ENCODE measurements at regions not wholly inside any gene's neighbourhood (a gene's known extent, or its start where the extent isn't known, plus 50 kb on each side); places are given as distances from the start of the nearest gene placed in this dataset.

- DNase-seq (ENCODE audit: unreplicated experiment): no peak
- ChIA-PET POLR2A (interaction anchor here (1.4 kb wide), 1 partner anchor 11 kb away, joined by 5 read pairs; no protein-coding TSS in a partner anchor), CTCF (no interaction called here)
- Mint-ChIP-seq H3K27me3 (ENCODE audit: insufficient read depth, unreplicated experiment) (no peaks in the 10 kb centered on the region), H3K4me3 (ENCODE audit: unreplicated experiment) (no peak overlapping the region), H3K4me1 (ENCODE audit: insufficient read depth, unreplicated experiment) (no peaks in the 10 kb centered on the region), H3K36me3 (ENCODE audit: insufficient read depth, unreplicated experiment) (no peaks in the 10 kb centered on the region), H3K9me3 (ENCODE audit: unreplicated experiment) (peaks cover 7% of the 10 kb centered on the region), H3K27ac (ENCODE audit: low read depth, unreplicated experiment) (no peak overlapping the region)
- no peak for TF ChIP-seq CTCF (IDR thresholded peaks at IDR 0.05; ENCODE audit: unreplicated experiment)
- intact Hi-C loops (cut with micrococcal nuclease): no loop called here
- no TSS peak for BruUV-seq (replicated peaks)
Observed at GRCh38 chr6:164086076-164086887, 671.8 kb downstream of the QKI start.

GRCh38 chr6:164085091-164086075 lies 670.9 kb downstream of the QKI start:
- Mint-ChIP-seq H3K27me3 (ENCODE audit: insufficient read depth, unreplicated experiment) (no peaks in the 10 kb centered on the region), H3K27ac (ENCODE audit: low read depth, unreplicated experiment) (no peak overlapping the region), H3K36me3 (ENCODE audit: insufficient read depth, unreplicated experiment) (no peaks in the 10 kb centered on the region), H3K9me3 (ENCODE audit: unreplicated experiment) (peaks cover 7% of the 10 kb centered on the region), H3K4me3 (ENCODE audit: unreplicated experiment) (no peak overlapping the region), H3K4me1 (ENCODE audit: insufficient read depth, unreplicated experiment) (no peaks in the 10 kb centered on the region)
- no peak for DNase-seq (ENCODE audit: unreplicated experiment)
- BruUV-seq (replicated peaks): no TSS peak
- TF ChIP-seq CTCF (IDR thresholded peaks at IDR 0.05; ENCODE audit: unreplicated experiment): no peak
- CTCF ChIA-PET: interaction anchor here (0.7 kb wide), 1 partner anchor 25 kb away, joined by 3 read pairs; no protein-coding TSS in a partner anchor
- POLR2A ChIA-PET: no interaction called here
- intact Hi-C loops (cut with micrococcal nuclease): no loop called here

- POLR2A ChIA-PET: no interaction called here
- CTCF ChIA-PET: interaction anchor here (0.6 kb wide), 1 partner anchor 1153 kb away, joined by 3 read pairs; no protein-coding TSS in a partner anchor
- intact Hi-C loops (cut with micrococcal nuclease): no loop called here
- no peaks in the 10 kb centered on the region for H3K36me3 Mint-ChIP-seq (ENCODE audit: insufficient read depth, unreplicated experiment)
- H3K9me3 Mint-ChIP-seq (ENCODE audit: unreplicated experiment): peaks cover 7% of the 10 kb centered on the region
- no peaks in the 10 kb centered on the region for H3K27me3 Mint-ChIP-seq (ENCODE audit: insufficient read depth, unreplicated experiment)
- no peak for DNase-seq (ENCODE audit: unreplicated experiment)
- H3K27ac Mint-ChIP-seq (ENCODE audit: low read depth, unreplicated experiment): no peak overlapping the region
- no peak overlapping the region for H3K4me3 Mint-ChIP-seq (ENCODE audit: unreplicated experiment)
- BruUV-seq (replicated peaks): no TSS peak
- TF ChIP-seq CTCF (IDR thresholded peaks at IDR 0.05; ENCODE audit: unreplicated experiment): no peak
- no peaks in the 10 kb centered on the region for H3K4me1 Mint-ChIP-seq (ENCODE audit: insufficient read depth, unreplicated experiment)
Observed at GRCh38 chr6:164079275-164079600, 664.7 kb downstream of the QKI start.
